HT1080 (cell line): ENCODE measurements at regions not wholly inside any gene's neighbourhood (a gene's known extent, or its start where the extent isn't known, plus 50 kb on each side); places are given as distances from the start of the nearest gene placed in this dataset. TPM values are rescaled to one million over a fixed set of nuclear protein-coding genes. Genes with fewer than 3 reads are reported as not detected.

Experiments
- DNase-seq: peaks from one replicate; pipeline ENCODE4 v3.0.0-alpha.2; 2015; ENCODE audit warnings: low read depth
- small RNA-seq: library from RNA; depleted of rRNA; stranded (forward); fragments of <200 nt; gene quantifications from one replicate; pipeline ENCODE3, GENCODE V24; 2014

DNA sequence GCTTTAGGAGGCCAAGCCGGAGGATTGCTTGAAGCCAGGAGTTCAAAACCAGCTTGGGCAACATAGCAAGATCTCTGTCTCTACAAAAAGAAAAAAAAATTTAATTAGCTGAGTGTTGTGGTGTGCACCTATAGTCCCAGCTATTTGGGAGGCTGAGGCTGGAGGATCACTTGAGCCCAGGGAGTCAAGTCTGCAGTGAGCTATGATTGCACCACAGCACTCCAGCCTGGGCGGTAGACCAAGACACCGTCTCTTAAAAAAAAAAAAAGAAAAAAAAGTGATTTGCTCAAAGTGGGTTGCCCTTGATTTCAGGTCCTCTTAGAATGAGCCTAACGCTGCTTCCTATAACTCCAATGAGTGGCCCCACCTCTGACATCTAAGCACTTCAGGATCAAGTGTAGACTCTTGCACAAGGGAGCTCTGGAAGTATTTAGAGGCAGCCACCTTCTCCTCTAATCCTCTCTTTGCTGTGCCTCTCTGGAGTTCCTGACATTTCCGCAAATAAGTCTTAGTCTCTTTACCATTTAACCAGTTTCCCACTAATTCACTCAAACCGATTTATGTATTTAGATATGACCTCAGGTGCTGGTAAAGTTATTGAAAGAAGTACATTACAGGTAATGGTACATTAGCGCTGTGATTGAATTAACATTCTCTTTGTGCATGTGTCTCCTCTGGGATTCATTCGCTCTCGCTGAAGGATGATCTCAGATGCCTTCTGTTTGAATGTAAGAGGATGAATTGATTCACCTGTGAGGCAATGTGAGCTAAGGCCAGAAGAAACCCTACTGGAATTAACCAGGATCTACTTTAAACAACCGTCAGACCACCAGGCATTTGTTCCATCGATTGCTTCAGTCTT is 60.8 kb upstream of the CELF2 start:
- no peak for DNase-seq

DNA sequence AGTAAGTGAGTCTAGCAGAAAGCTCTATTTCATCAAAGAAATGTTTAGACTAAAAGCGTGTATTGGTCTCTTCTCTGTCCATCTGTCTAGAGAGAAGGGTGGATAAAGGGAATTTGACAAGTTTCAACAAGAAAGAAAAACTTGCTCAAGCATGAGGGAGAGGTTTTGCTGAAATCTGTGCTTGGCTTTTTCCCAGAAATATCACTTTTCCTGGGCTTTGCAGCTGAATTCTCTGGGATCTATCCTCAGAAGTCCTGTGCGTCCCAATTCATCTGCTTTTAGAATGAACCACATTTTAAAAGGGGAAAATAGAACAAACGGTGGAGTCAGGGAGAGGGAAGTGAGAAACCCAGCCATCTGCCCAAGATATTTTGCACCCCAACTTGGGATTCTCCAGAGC is 59.6 kb upstream of the CELF2 start:
- no peak for DNase-seq

DNA sequence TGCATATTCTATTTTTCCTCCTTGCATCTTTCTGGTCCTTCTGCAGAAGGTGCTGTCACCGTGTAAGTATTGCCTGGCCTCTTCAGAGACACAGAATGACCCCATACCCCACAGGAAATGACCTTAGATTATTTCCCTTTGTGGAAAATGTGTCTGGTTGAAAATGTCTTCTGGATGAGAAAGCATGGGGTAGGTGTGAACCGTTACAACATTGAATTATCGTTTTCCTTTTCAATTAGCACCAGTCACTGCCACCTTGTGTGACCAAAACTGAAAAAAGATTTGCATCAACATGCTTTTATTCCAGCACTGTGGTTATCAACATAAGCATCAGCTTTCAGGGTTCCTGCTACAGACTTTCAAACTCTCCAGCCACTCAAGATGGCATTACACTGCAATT is 58.0 kb upstream of the CELF2 start:
- DNase-seq, result no peak

DNA sequence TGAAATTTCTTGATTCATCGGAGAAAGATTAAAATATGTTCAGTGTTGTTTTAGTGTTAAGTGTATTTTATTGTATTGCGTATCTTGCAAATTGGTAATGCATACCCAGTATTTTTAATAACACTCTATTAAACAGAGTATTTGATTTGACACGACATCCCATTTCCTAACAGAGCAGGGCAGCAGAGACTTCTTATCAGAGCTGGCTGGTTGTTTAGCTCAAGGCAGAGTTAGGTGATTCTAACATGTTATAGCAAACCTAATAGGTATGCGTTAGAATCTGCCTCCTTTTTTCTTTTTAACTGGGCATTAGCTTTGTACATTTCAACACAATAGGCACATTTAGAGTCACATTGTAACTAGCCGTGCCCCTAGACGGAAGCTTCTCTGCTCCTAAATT is 57.1 kb upstream of the CELF2 start:
- DNase-seq, result no peak

DNA sequence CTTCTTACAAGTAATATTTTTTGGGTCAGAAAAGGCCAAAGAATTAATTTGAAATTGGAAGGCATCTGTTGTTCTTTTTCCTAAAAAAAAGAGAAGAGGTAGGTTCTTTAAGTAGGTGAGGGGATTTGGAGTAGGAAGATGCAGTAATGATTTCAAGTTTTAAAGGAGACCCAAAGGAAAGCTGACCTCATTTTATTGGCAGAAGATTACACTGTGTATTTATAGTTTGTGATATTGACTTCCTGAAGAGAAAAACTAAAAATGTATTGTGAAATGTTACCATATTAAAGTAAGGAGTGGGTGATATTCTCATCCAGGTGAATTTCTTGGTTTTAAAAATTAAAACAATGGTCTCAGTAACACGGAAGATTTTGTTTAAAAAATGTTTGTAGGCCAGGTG is 56.6 kb upstream of the CELF2 start:
- DNase-seq, result no peak

DNA sequence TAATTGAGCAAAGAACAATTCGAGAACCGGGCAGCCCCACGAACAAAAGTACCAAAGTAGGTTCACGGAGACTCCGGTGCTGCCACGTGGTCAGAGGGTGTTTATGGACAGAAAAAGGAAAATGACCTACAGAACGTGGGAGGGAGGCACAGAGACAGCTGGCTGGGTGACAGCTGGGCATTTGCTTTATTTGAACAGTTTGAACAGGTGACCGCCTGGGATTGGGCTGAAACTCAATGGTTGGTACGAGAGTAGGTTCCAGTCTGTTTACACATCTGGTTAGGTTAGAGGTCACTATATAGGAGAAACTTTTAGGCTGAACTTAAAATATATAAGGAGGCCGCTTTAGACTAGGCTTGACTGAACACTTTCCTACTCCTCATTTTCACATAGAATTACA is 50.6 kb upstream of the CELF2 start:
- no peak for DNase-seq

DNA sequence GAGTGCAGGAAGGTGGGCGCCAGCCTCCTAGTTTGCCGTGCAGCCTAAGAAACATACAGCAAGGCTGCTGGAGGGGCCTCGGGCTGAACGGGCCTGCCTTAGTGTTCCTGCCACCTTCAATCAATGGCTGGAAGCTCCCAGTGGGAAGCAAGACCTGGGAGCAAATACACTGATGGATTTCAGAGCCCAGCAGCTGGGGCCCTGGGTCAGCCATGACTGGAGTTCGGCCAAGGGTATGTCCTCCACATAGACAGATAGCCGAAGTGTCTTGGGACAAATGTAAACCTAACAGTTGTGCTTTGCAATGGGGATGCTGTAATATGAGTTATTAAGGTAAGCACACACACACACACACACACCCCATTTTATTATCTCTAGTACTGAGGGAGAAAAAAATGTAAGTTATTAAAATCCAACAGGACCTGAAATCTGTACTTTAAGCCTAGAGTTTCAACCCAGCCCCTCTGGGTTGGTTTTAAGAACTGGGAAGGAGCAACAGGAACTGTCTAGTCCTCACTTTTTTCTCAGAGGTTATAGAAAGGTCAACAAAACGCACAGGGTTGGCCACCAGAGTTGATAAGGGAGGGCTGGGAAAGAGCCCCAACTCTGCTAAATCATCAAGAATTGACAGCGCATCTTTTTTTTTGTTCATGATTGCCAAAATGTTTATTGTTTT is 50.0 kb upstream of the CELF2 start:
- DNase-seq, result no peak

Small RNAs in the stretch of these regions (small RNA-seq; reads per million reads assigned to genes)
- gene AC025946.2, result not detected
- gene AL355333.1, result not detected
- not detected for gene CUX2P1
- not detected for gene RF00019
- gene RNA5SP299, result not detected
